IMR-90 (cell line): ENCODE measurements at regions not wholly inside any gene's neighbourhood (a gene's known extent, or its start where the extent isn't known, plus 50 kb on each side); places are given as distances from the start of the nearest gene placed in this dataset.
A peak's percentile ranks its signal among the peaks of the same experiment; 100 is the strongest.
"Not testable (repeated sequence)": the region's sequence is repeated elsewhere in the genome, so short reads cannot be mapped to it uniquely, and the experiment has no call there.

Experiments
- ATAC-seq: fragments of 200-7000 bp; cut with Tn5 transposase; 2 replicates; pipeline ENCODE4 v1.9.1; 2020; ENCODE audit warnings: low read depth, mild to moderate bottlenecking, moderate library complexity
- BruUV-seq: library from RNA; stranded (reverse); fragments of 400-500 nt; replicated peaks from 2 replicates; lab custom pipeline; 2021; lab: Mats Ljungman, UMichigan
- CTCF ChIA-PET: fragments of 300-600 bp; formaldehyde crosslinking; extraction: SDS; loops from one replicate; lab custom pipeline; 2021; ENCODE audit warnings: antibody characterized with exemption; lab: Yijun Ruan, JAX
- POLR2A ChIA-PET: fragments of 300-600 bp; sonication (Branson Sonifier 250); formaldehyde crosslinking; loops from one replicate; lab custom pipeline; 2022; ENCODE audit warnings: antibody characterized with exemption; ENCODE audit not compliant: unreplicated experiment; lab: Charles Lee
- DNase-seq: peaks from one replicate; pipeline ENCODE4 v3.0.0; 2013
- H2AFZ ChIP-seq: replicated peaks from 2 replicates; pipeline ENCODE3; 2013; ENCODE audit warnings: low read length, mild to moderate bottlenecking; ENCODE audit not compliant: poor library complexity
- H2AK5ac ChIP-seq: 2 replicates; pipeline ENCODE4 v1.6.1; 2013; ENCODE audit warnings: low read depth, low read length, inconsistent platforms
- H2AK9ac ChIP-seq: replicated peaks from 2 replicates; pipeline ENCODE3; 2013; ENCODE audit warnings: mild to moderate bottlenecking, low read depth, low read length, moderate library complexity; ENCODE audit not compliant: poor library complexity
- H2BK120ac ChIP-seq: 2 replicates; pipeline ENCODE4 v1.6.1; 2013; ENCODE audit warnings: low read depth, low read length, inconsistent platforms
- H2BK15ac ChIP-seq: 3 replicates; pipeline ENCODE4 v1.6.1; 2013; ENCODE audit warnings: low read depth, low read length, inconsistent platforms
- H2BK20ac ChIP-seq: 2 replicates; pipeline ENCODE4 v1.6.1; 2013; ENCODE audit warnings: low read depth, mild to moderate bottlenecking, inconsistent platforms, low read length, moderate library complexity
- H2BK5ac ChIP-seq: 2 replicates; pipeline ENCODE4 v1.6.1; 2013; ENCODE audit warnings: mild to moderate bottlenecking, low read depth, low read length, inconsistent platforms; ENCODE audit not compliant: poor library complexity, severe bottlenecking
- H3K14ac ChIP-seq: replicated peaks from 2 replicates; pipeline ENCODE4 v1.6.1; 2013; ENCODE audit warnings: low read depth, low read length, inconsistent platforms
- H3K18ac ChIP-seq: 2 replicates; pipeline ENCODE4 v1.6.1; 2013; ENCODE audit warnings: low read depth, low read length, control low read depth
- H3K23ac ChIP-seq: 2 replicates; pipeline ENCODE4 v1.6.1; 2013; ENCODE audit warnings: low read depth, low read length, inconsistent platforms
- H3K27ac ChIP-seq: 2 replicates; pipeline ENCODE4 v1.5.1; 2013; ENCODE audit warnings: mild to moderate bottlenecking, control low read depth, low read length; ENCODE audit not compliant: insufficient read depth
- H3K27me3 ChIP-seq: 2 replicates; pipeline ENCODE4 v1.6.1; 2013; ENCODE audit warnings: low read length; ENCODE audit not compliant: control insufficient read depth, insufficient read depth
- H3K36me3 ChIP-seq: 2 replicates; pipeline ENCODE4 v1.6.1; 2013; ENCODE audit warnings: low read length, mixed read lengths; ENCODE audit not compliant: control insufficient read depth, insufficient read depth
- H3K4ac ChIP-seq: 2 replicates; pipeline ENCODE4 v1.6.1; 2013; ENCODE audit warnings: low read depth, low read length, inconsistent platforms
- H3K4me1 ChIP-seq: 2 replicates; pipeline ENCODE4 v1.6.1; 2013; ENCODE audit warnings: low read length, mixed read lengths; ENCODE audit not compliant: control insufficient read depth, insufficient read depth
- H3K4me2 ChIP-seq: 2 replicates; pipeline ENCODE4 v1.6.1; 2013; ENCODE audit warnings: low read depth, mild to moderate bottlenecking, control low read depth, low read length, moderate library complexity
- H3K4me3 ChIP-seq: 2 replicates; pipeline ENCODE4 v1.5.1; 2013; ENCODE audit warnings: low read depth, mild to moderate bottlenecking, control low read depth, low read length, moderate library complexity; ENCODE audit not compliant: insufficient read depth
- H3K56ac ChIP-seq: 2 replicates; pipeline ENCODE4 v1.6.1; 2013; ENCODE audit warnings: low read length, inconsistent platforms; ENCODE audit not compliant: insufficient read depth; ENCODE audit errors: extremely low read depth
- H3K79me1 ChIP-seq, 2 experiments: 2 replicates each; pipeline ENCODE4 v1.6.1; 2013; ENCODE audit warnings: low read length in 2 of 2, inconsistent platforms in 1 of 2, low read depth in 1 of 2
- H3K9ac ChIP-seq: 2 replicates; pipeline ENCODE4 v1.6.1; 2013; ENCODE audit warnings: low read depth, low read length, control low read depth
- H3K9me1 ChIP-seq: 2 replicates; pipeline ENCODE4 v1.6.1; 2013; ENCODE audit warnings: low read length, inconsistent platforms; ENCODE audit not compliant: insufficient read depth
- H3K9me3 ChIP-seq: 2 replicates; pipeline ENCODE4 v1.6.1; 2013; ENCODE audit warnings: low read length; ENCODE audit not compliant: control insufficient read depth, insufficient read depth
- H4K20me1 ChIP-seq: 2 replicates; pipeline ENCODE4 v1.6.1; 2013; ENCODE audit warnings: low read length, inconsistent platforms; ENCODE audit not compliant: insufficient read depth
- H4K5ac ChIP-seq: 2 replicates; pipeline ENCODE4 v1.6.1; 2013; ENCODE audit warnings: mild to moderate bottlenecking, low read depth, low read length, control low read depth
- H4K8ac ChIP-seq, 2 experiments: 2 replicates each; pipeline ENCODE4 v1.6.1; 2013; ENCODE audit warnings: low read depth in 2 of 2, low read length in 2 of 2, control low read depth in 1 of 2, inconsistent platforms in 1 of 2
- H4K91ac ChIP-seq: 2 replicates; pipeline ENCODE4 v1.6.1; 2013; ENCODE audit warnings: low read depth, low read length, inconsistent platforms; ENCODE audit not compliant: insufficient read depth
- POLR2A ChIP-seq: IDR thresholded peaks from 2 replicates; pipeline ENCODE4 v1.6.1; 2012; ENCODE audit warnings: mild to moderate bottlenecking, low read depth, low read length
- RFX5 ChIP-seq: IDR thresholded peaks from 2 replicates; pipeline ENCODE4 v1.8.0; 2012; ENCODE audit warnings: low read depth, mild to moderate bottlenecking, low read length, moderate library complexity
- WGBS, 2 experiments: methylation state at CpG; one replicate each; pipeline versions ENCODE4 v1.1.5 to v1.1.7; 2013; ENCODE audit warnings: missing lambda C conversion rate in 2 of 2; ENCODE audit not compliant: insufficient read length in 1 of 2; ENCODE audit errors: extremely low coverage in 2 of 2; 5-methylcytosine and 5-hydroxymethylcytosine counted together
- dilution Hi-C: fragments of 300-500 bp; cut with HindIII; formaldehyde crosslinking; loops from one replicate; pipeline ENCODE4 v1.14.3; 2018; ENCODE audit warnings: low sequenced_read_pairs; ENCODE audit not compliant: unreplicated experiment
- in situ Hi-C: fragments of 300-500 bp; cut with MboI; formaldehyde crosslinking; loops from 3 replicates; pipeline ENCODE4 v1.14.3; 2019; ENCODE audit warnings: low sequenced_read_pairs, inconsistent platforms, mixed read lengths
- intact Hi-C: fragments of 100-400 bp; cut with micrococcal nuclease; formaldehyde crosslinking; loops from 2 replicates; pipeline ENCODE4 v1.10.0; 2022

- Histone ChIP-seq H3K9me3 (no peaks in the 10 kb centered on the region), H3K27ac (no peak overlapping the region), H3K4me2 (no peak overlapping the region), H3K27me3 (no peaks in the 10 kb centered on the region), H4K8ac (0 out of 4 replicates have a peak overlapping the region, but pooled peaks of 1 of the 2 experiments have one; percentile 1), H3K9me1 (no peaks in the 10 kb centered on the region), H3K4me1 (no peaks in the 10 kb centered on the region), H4K91ac (no peak overlapping the region), H2AK9ac (no peak overlapping the region), H3K23ac (no peak overlapping the region), H3K56ac (no peak overlapping the region), H3K36me3 (no peaks in the 10 kb centered on the region), H4K20me1 (no peaks in the 10 kb centered on the region), H2BK20ac (0 out of 2 replicates have a peak overlapping the region, but pooled peaks have one; percentile 3), H4K5ac (no peak overlapping the region), H3K79me1 (no peaks in the 10 kb centered on the region), H3K9ac (no peak overlapping the region), H2AFZ (peak overlapping the region; percentile 36), H3K18ac (no peak overlapping the region), H3K4me3 (no peak overlapping the region), H3K14ac (no peak overlapping the region), H2BK5ac (no peak overlapping the region), H2AK5ac (no peak overlapping the region), H2BK120ac (peak overlapping the region; percentile 6; the same call in 1 of the 2 replicates), H3K4ac (no peak overlapping the region), H2BK15ac (no peak overlapping the region)
- DNase-seq (peak; percentile 76), ATAC-seq (peak; percentile 87)
- in situ Hi-C loops (no loop called here), intact Hi-C loops (no loop called here), dilution Hi-C loops (no loop called here)
- POLR2A ChIA-PET, result no interaction called here
- CTCF ChIA-PET, result no interaction called here
- TF ChIP-seq POLR2A (no peak), RFX5 (no peak)
- no CpG with 5 or more reads among the region's 3 CpGs for WGBS, 2 experiments
- BruUV-seq, result no TSS peak
These were observed 526.8 kb upstream of the CCDC54 start for GRCh38 chr3:106850437-106850836.

DNA sequence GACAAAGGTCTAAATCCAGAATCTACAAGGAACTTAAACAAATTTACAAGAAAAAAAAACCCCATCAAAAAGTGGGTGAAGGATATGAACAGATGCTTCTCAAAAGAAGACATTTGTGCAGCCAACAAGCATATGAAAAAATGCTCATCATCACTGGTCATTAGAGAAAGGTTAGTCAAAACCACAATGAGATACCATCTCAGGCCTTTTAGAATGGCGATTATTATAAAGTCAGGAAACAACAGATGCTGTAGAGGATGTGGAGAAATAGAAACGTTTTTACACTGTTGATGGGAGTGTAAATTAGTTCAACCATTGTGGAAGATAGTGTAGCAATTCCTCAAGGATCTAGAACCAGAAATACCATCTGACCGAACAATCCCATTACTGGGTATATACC is 518.9 kb upstream of the CCDC54 start:
- H3K56ac ChIP-seq, ATAC-seq, POLR2A ChIA-PET, H3K4me2 ChIP-seq, H3K4me3 ChIP-seq, H4K20me1 ChIP-seq, H4K91ac ChIP-seq, DNase-seq, H3K4me1 ChIP-seq, dilution Hi-C loops, H3K36me3 ChIP-seq, H2AK5ac ChIP-seq, H2BK120ac ChIP-seq, H3K9me1 ChIP-seq, H2BK15ac ChIP-seq, H3K14ac ChIP-seq, H3K79me1 ChIP-seq, H2AK9ac ChIP-seq, H3K4ac ChIP-seq, H2BK5ac ChIP-seq, intact Hi-C loops, H2AFZ ChIP-seq, H3K27ac ChIP-seq, in situ Hi-C loops, H3K9ac ChIP-seq, H4K8ac ChIP-seq, H4K5ac ChIP-seq, H3K18ac ChIP-seq, H3K23ac ChIP-seq, H2BK20ac ChIP-seq, H3K9me3 ChIP-seq, BruUV-seq, H3K27me3 ChIP-seq: not testable (repeated sequence)
- no CpG with 5 or more reads among the region's 3 CpGs for WGBS, 2 experiments
- CTCF ChIA-PET, result interaction anchor here (0.7 kb wide), 1 partner anchor 1018 kb away, joined by 3 read pairs; no protein-coding TSS in a partner anchor
